ENCODE measurements at regions not wholly inside any gene's neighbourhood (a gene's known extent, or its start where the extent isn't known, plus 50 kb on each side); places are given as distances from the start of the nearest gene placed in this dataset.

GRCh38 chr18:42231796-42232195 lies 276.8 kb downstream of the PIK3C3 start:
- Histone ChIP-seq H3K4me2 (no peak overlapping the region), H3K79me2 (ENCODE audit: low read depth) (no peaks in the 10 kb centered on the region), H3K27me3 (ENCODE audit: insufficient read depth, low read depth) (no peaks in the 10 kb centered on the region), H3K9me2 (ENCODE audit: insufficient read depth) (no peaks in the 10 kb centered on the region), H3K36me3 (ENCODE audit: low read depth) (no peaks in the 10 kb centered on the region), H4K20me1 (ENCODE audit: insufficient read depth) (no peaks in the 10 kb centered on the region), H2AFZ (no peak overlapping the region), H3K4me3 (no peak overlapping the region), H3K9me3 (ENCODE audit: insufficient read depth, low read depth) (no peaks in the 10 kb centered on the region), H3K4me1 (replicated peaks; ENCODE audit: insufficient read depth) (no peaks in the 10 kb centered on the region), H3K27ac (no peak overlapping the region), H3F3A (ENCODE audit: insufficient read depth, low read depth) (no peaks in the 10 kb centered on the region)
- no peak for DNase-seq
- BruUV-seq (replicated peaks): no TSS peak
- CTCF ChIA-PET: no interaction called here
- intact Hi-C loops (cut with micrococcal nuclease; ENCODE audit: unreplicated experiment): no loop called here
- POLR2A ChIA-PET (ENCODE audit: unreplicated experiment): no interaction called here
- no peak for TF ChIP-seq CTCF (conservative IDR thresholded peaks at IDR 0.05)
- no peak for TF ChIP-seq EZH2 (IDR thresholded peaks at IDR 0.05; ENCODE audit: low read depth)

DNA sequence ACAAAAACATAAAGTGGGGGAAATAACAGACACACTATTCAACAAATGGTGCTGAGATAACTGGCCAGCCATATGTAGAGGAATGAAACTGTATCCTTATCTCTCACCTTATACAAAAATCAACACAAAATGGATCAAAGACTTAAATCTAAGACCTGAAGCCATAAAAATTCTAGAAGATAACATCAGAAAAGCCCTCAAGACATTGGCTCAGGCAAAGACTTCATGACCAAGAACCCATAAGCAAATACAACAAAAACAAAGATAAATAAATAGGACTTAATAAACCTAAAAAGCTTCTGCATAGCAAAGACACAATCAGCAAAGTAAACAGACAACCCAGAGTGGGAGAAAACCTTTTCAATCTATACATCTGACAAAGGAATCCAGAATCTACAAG lies 278.9 kb downstream of the PIK3C3 start:
- TF ChIP-seq CTCF (conservative IDR thresholded peaks at IDR 0.05) (no peak), EZH2 (IDR thresholded peaks at IDR 0.05; ENCODE audit: low read depth) (no peak)
- no peaks in the 10 kb centered on the region for H3K9me2 ChIP-seq (ENCODE audit: insufficient read depth)
- no peak overlapping the region for H3K4me2 ChIP-seq
- no peaks in the 10 kb centered on the region for H3K27me3 ChIP-seq (ENCODE audit: insufficient read depth, low read depth)
- ChIA-PET CTCF (no interaction called here), POLR2A (ENCODE audit: unreplicated experiment) (no interaction called here)
- H3F3A ChIP-seq (ENCODE audit: insufficient read depth, low read depth): no peaks in the 10 kb centered on the region
- H2AFZ ChIP-seq: no peak overlapping the region
- no peaks in the 10 kb centered on the region for H3K9me3 ChIP-seq (ENCODE audit: insufficient read depth, low read depth)
- no peak overlapping the region for H3K27ac ChIP-seq
- H3K36me3 ChIP-seq (ENCODE audit: low read depth): no peaks in the 10 kb centered on the region
- no peak overlapping the region for H3K4me3 ChIP-seq
- H3K79me2 ChIP-seq (ENCODE audit: low read depth): no peaks in the 10 kb centered on the region
- no peaks in the 10 kb centered on the region for H3K4me1 ChIP-seq (replicated peaks; ENCODE audit: insufficient read depth)
- no peak for DNase-seq
- H4K20me1 ChIP-seq (ENCODE audit: insufficient read depth): no peaks in the 10 kb centered on the region
- intact Hi-C loops (cut with micrococcal nuclease; ENCODE audit: unreplicated experiment): no loop called here
- no TSS peak for BruUV-seq (replicated peaks)

- POLR2A ChIA-PET (ENCODE audit: unreplicated experiment): no interaction called here
- Histone ChIP-seq H3K4me1 (replicated peaks; ENCODE audit: insufficient read depth) (no peaks in the 10 kb centered on the region), H3K36me3 (ENCODE audit: low read depth) (no peaks in the 10 kb centered on the region), H3K79me2 (ENCODE audit: low read depth) (no peaks in the 10 kb centered on the region), H3K9me3 (ENCODE audit: insufficient read depth, low read depth) (no peaks in the 10 kb centered on the region), H3K4me2 (no peak overlapping the region), H3K27ac (no peak overlapping the region), H3K4me3 (no peak overlapping the region), H2AFZ (no peak overlapping the region), H3K9me2 (ENCODE audit: insufficient read depth) (no peaks in the 10 kb centered on the region), H3F3A (ENCODE audit: insufficient read depth, low read depth) (no peaks in the 10 kb centered on the region), H3K27me3 (ENCODE audit: insufficient read depth, low read depth) (no peaks in the 10 kb centered on the region), H4K20me1 (ENCODE audit: insufficient read depth) (no peaks in the 10 kb centered on the region)
- TF ChIP-seq CTCF (conservative IDR thresholded peaks at IDR 0.05): no peak
- no peak for TF ChIP-seq EZH2 (IDR thresholded peaks at IDR 0.05; ENCODE audit: low read depth)
- intact Hi-C loops (cut with micrococcal nuclease; ENCODE audit: unreplicated experiment): no loop called here
- CTCF ChIA-PET: no interaction called here
- no TSS peak for BruUV-seq (replicated peaks)
- DNase-seq: no peak
Observed at GRCh38 chr18:42242758-42243157, 287.7 kb downstream of the PIK3C3 start.
